Small intestine (tissue), 7 donors: ENCODE measurements at regions not wholly inside any gene's neighbourhood (a gene's known extent, or its start where the extent isn't known, plus 50 kb on each side); places are given as distances from the start of the nearest gene placed in this dataset.

Experiments used
- DNase-seq, 2 donors: peaks; one replicate each; pipeline versions ENCODE4 v3.0.0 to v3.0.0-alpha.2; 2013
- FAIRE-seq: peaks from 2 replicates; lab custom pipeline; 2012; peaks lifted over from hg19 to GRCh38; lab: Jason Lieb, UNC
- H3K27ac ChIP-seq, 3 donors: one replicate each; pipeline ENCODE4 v1.5.1; 2013; ENCODE audit warnings: low read length in 2 of 3, mild to moderate bottlenecking in 2 of 3, control low read depth in 1 of 3, inconsistent platforms in 1 of 3, low read depth in 1 of 3, moderate library complexity in 1 of 3
- H3K27me3 ChIP-seq, 3 donors: one replicate each; pipeline ENCODE4 v1.6.1; 2013; ENCODE audit warnings: low read length in 3 of 3, inconsistent platforms in 1 of 3; ENCODE audit not compliant: control insufficient read depth in 3 of 3, insufficient read depth in 3 of 3
- H3K36me3 ChIP-seq, 3 donors: one replicate each; pipeline ENCODE4 v1.6.1; 2013; ENCODE audit warnings: low read length in 3 of 3, inconsistent platforms in 1 of 3, low read depth in 1 of 3, mild to moderate bottlenecking in 1 of 3, moderate library complexity in 1 of 3; ENCODE audit not compliant: control insufficient read depth in 3 of 3, insufficient read depth in 2 of 3
- H3K4me1 ChIP-seq, 3 donors: one replicate each; pipeline ENCODE4 v1.6.1; 2013; ENCODE audit warnings: low read length in 2 of 3, inconsistent platforms in 1 of 3, low read depth in 1 of 3, mild to moderate bottlenecking in 1 of 3, moderate library complexity in 1 of 3; ENCODE audit not compliant: control insufficient read depth in 3 of 3, insufficient read depth in 2 of 3
- H3K4me3 ChIP-seq, 3 donors: one replicate each; pipeline ENCODE4 v1.5.1; 2013; ENCODE audit warnings: low read length in 3 of 3, control low read depth in 1 of 3, inconsistent platforms in 1 of 3, low read depth in 1 of 3, mild to moderate bottlenecking in 1 of 3, moderate library complexity in 1 of 3
- H3K9me3 ChIP-seq, 2 donors: one replicate each; pipeline ENCODE4 v1.6.1; 2013; ENCODE audit warnings: low read depth in 1 of 2, low read length in 1 of 2; ENCODE audit not compliant: control insufficient read depth in 2 of 2, insufficient read depth in 1 of 2
- WGBS, 3 donors: extraction: QIAGEN DNeasy Blood & Tissue Kit; methylation state at CpG; one replicate each; pipeline ENCODE4 v1.1.7; 2013; 5-methylcytosine and 5-hydroxymethylcytosine counted together
- donor health status: healthy with polysubstance abuse.
- donor health status: control.
- donor health status: control.
- donor health status: Bipolar disorder and iron deficiency.
- donor health status: healthy.

- WGBS, 3 donors, result 49 to 65% (median 50%) methylated on average over 3 of the region's 3 CpGs
- H3K36me3 ChIP-seq, result no peaks in the 10 kb centered on the region
- no peaks in the 10 kb centered on the region for H3K4me1 ChIP-seq
- FAIRE-seq (no peak), DNase-seq (no peak)
- H3K27ac ChIP-seq, result no peak overlapping the region
- H3K9me3 ChIP-seq, result peaks cover 0 to 6% of the 10 kb centered on the region in 2 donors
- H3K4me3 ChIP-seq, result no peak overlapping the region
- no peaks in the 10 kb centered on the region for H3K27me3 ChIP-seq
Observed at GRCh38 chr5:92886751-92887150, 694.3 kb downstream of the NR2F1-AS1 start.

DNA sequence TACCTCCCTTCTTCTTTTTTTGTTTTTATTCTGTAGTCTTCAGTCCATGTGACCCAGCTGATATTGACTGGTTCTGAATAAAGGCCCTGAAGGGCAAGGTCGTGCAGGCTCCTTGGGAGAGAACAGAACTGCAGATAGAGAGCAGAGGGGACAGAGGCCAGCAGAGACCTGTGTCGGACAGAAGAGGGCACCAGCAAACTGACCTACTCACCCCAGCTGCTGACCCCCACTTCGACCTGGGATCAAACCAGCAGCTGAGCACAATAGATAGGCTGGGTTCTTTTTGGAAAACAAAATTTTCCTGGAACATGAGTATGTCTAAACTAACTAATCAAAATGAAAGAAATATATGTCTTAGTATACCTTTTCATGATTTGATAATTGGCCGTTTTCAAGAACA lies 695.1 kb downstream of the NR2F1-AS1 start:
- H3K36me3 ChIP-seq, result no peaks in the 10 kb centered on the region
- FAIRE-seq, result no peak
- H3K27me3 ChIP-seq, result no peaks in the 10 kb centered on the region
- no peak for DNase-seq
- no peak overlapping the region for H3K4me3 ChIP-seq
- WGBS, 3 donors, result 24 to 55% (median 41%) methylated on average over 4 of the region's 4 CpGs
- no peaks in the 10 kb centered on the region for H3K4me1 ChIP-seq
- H3K9me3 ChIP-seq, result peaks cover 0 to 6% of the 10 kb centered on the region in 2 donors
- H3K27ac ChIP-seq, result no peak overlapping the region

DNA sequence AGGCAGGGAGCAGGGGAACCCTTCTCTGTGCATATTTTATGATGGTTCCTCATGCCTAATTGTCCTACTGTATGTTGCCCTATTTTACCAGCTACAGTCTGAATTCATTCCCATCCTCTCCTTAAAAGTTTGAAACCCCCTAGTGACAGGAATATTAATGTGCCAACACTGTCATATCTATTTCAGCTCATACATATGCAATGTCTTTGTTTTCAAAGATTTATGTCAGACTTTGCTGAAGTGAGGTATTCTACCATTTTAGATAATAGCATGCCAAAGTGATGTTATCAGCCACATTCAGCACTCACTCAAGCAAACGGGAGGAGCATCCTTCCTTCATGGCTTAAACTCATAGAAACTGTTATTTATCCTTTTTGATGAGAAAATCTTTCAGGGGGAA lies 696.5 kb downstream of the NR2F1-AS1 start:
- no peak for FAIRE-seq
- WGBS, 3 donors, result 7 to 40% (median 15%) methylated on average over 1 of the region's 1 CpG

DNA sequence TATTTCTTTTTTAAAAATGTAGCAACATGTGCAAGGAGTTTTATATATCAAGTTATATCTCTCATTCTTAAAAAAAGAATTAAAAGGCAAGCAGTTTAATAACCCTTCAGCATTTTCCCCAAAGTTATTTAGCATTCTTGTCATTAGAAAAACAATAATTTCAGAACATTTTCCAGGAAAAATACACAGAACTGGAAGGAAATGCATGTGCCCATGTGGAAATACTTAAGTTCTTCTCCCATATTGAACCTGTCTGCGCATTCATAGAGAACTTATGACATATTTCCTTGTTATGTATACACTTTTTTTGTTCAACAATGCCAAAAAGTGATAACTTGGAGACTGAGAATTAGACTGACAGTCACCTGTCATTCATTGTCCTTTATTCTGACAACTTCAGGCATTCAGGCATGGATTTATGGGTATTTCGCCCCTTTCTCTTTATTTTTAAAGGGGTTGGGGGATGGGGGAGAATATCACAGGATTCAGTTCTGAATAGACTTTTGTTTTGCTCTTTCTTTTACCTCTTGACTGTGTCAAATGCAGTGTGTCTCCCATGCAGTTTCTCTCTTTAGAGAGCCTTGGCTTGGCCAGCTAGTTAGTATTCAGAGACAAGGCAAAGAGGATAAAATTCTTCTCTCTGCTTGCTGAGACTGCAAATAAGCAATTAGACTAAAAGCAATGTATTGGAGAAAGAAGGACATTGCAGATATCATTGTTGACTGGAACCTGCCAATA lies 701.0 kb downstream of the NR2F1-AS1 start:
- DNase-seq (no peak), FAIRE-seq (no peak)
- H3K9me3 ChIP-seq, result peaks cover 0 to 13% of the 10 kb centered on the region in 2 donors
- H3K27me3 ChIP-seq, result no peaks in the 10 kb centered on the region
- no peaks in the 10 kb centered on the region for H3K36me3 ChIP-seq
- H3K4me1 ChIP-seq, result no peaks in the 10 kb centered on the region
- H3K27ac ChIP-seq, result no peak overlapping the region
- no peak overlapping the region for H3K4me3 ChIP-seq
- WGBS, 3 donors, result 56 to 77% (median 61%) methylated on average over 2 of the region's 2 CpGs

More for the DNA sequence above, 696.5 kb downstream of the NR2F1-AS1 start:
- H3K36me3 ChIP-seq, result no peaks in the 10 kb centered on the region
- H3K27ac ChIP-seq, result no peak overlapping the region
- no peak overlapping the region for H3K4me3 ChIP-seq
- H3K27me3 ChIP-seq, result no peaks in the 10 kb centered on the region
- no peak for DNase-seq
- peaks cover 0 to 3% of the 10 kb centered on the region in 2 donors for H3K9me3 ChIP-seq
- H3K4me1 ChIP-seq, result no peaks in the 10 kb centered on the region

DNA sequence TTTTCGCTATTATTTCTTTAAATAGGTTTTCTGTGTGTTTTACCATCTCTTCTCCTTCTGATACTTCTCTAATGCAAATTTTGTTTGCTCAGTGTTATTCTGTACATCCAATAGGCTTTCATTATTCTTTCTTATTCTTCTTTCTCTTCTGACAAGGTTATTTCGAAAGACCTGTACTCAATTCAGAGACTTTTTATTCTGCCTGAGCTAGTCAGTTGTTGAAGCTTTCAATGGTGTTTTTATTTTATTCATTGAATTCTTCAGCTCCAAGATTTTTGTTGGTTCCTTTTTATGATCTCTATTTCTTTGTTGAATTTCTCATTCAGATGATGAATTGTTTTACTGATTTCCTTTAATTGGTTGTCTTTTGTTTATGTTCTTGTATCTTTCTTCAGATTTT lies 706.2 kb downstream of the NR2F1-AS1 start:
- H3K4me1 ChIP-seq, result no peaks in the 10 kb centered on the region

GRCh38 chr5:92868442-92868841 lies 712.6 kb downstream of the NR2F1-AS1 start:
- Histone ChIP-seq H3K9me3 (no peaks in the 10 kb centered on the region), H3K4me3 (no peak overlapping the region), H3K36me3 (no peaks in the 10 kb centered on the region), H3K4me1 (no peaks in the 10 kb centered on the region), H3K27ac (no peak overlapping the region), H3K27me3 (no peaks in the 10 kb centered on the region)
- DNase-seq (no peak), FAIRE-seq (no peak)
- WGBS, 3 donors, result 92 to 98% (median 95%) methylated on average over 3 of the region's 3 CpGs

More for the DNA sequence above, 706.2 kb downstream of the NR2F1-AS1 start:
- Histone ChIP-seq H3K4me3 (no peak overlapping the region), H3K27ac (no peak overlapping the region), H3K27me3 (no peaks in the 10 kb centered on the region), H3K36me3 (no peaks in the 10 kb centered on the region), H3K9me3 (peaks cover 0 to 13% of the 10 kb centered on the region in 2 donors)
- WGBS, 3 donors, result 84 to 91% (median 88%) methylated on average over 2 of the region's 2 CpGs
- no peak for DNase-seq
- FAIRE-seq, result no peak

DNA sequence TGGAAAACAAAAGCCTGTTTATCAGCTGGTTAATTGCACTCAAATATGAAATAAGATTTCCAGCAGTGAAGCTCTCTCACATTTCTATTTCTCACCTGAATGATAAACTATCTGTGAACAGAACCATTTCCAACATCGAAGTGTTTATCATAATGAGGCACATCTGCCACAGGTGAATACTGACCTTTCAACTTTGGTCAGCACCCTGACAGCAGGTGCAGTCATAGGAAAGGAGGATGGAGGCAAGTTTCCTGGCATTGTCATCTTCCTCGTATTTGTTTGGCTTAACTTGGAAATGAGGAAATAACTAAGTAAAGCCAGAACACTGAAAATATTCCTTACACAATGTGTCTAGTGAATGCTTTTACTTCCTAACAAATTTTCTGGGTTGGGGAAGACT lies 716.4 kb downstream of the NR2F1-AS1 start:
- 13 to 34% (median 15%) methylated on average over 2 of the region's 2 CpGs for WGBS, 3 donors
- FAIRE-seq (no peak), DNase-seq (no peak)
- H3K4me3 ChIP-seq, result no peak overlapping the region
- no peaks in the 10 kb centered on the region for H3K36me3 ChIP-seq
- H3K4me1 ChIP-seq, result no peaks in the 10 kb centered on the region
- H3K27ac ChIP-seq, result no peak overlapping the region
- no peaks in the 10 kb centered on the region for H3K9me3 ChIP-seq
- no peaks in the 10 kb centered on the region for H3K27me3 ChIP-seq

DNA sequence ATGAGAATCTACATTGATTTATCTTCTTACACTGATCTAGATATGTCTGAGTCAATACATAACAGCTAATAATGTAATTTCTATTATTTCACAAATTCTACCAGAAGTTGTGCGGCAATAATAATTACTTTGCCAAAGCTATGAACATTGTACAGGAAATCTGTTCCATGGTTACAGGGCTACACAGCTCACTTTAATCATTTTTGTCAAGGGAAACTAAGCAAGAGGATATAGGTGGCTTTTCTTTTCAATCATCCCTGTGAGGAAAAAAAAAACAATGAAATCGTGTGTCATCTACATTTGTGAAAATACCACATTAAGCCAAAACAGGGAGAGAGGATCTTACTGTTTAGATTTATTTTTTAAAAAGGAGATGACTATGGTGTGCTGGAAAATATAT lies 717.4 kb downstream of the NR2F1-AS1 start:
- Histone ChIP-seq H3K27ac (no peak overlapping the region), H3K4me1 (no peaks in the 10 kb centered on the region), H3K9me3 (no peaks in the 10 kb centered on the region), H3K27me3 (no peaks in the 10 kb centered on the region), H3K4me3 (no peak overlapping the region), H3K36me3 (no peaks in the 10 kb centered on the region)
- DNase-seq (no peak), FAIRE-seq (no peak)
- 82 to 85% (median 85%) methylated on average over 2 of the region's 2 CpGs for WGBS, 3 donors
